SU-DHL-6 (cell line): ENCODE measurements at regions not wholly inside any gene's neighbourhood (a gene's known extent, or its start where the extent isn't known, plus 50 kb on each side); places are given as distances from the start of the nearest gene placed in this dataset.

Source experiments
- EZH2phosphoT487 ChIP-seq: fragments of 200-600 bp; sonication (generic), shearing (Covaris generic); conservative IDR thresholded peaks from 2 replicates; pipeline ENCODE4 v1.6.1; 2018; ENCODE audit warnings: mild to moderate bottlenecking, antibody characterized with exemption, low read length, moderate library complexity, mixed read lengths
- TF ChIP-seq, protein P1 (sequence below): fragments of 200-600 bp; sonication (generic); IDR thresholded peaks from one replicate; pipeline ENCODE4 v1.5.1; 2017; ENCODE audit warnings: antibody characterized with exemption, mild to moderate bottlenecking, low read length, moderate library complexity; ENCODE audit not compliant: insufficient read depth, poor library complexity, severe bottlenecking

GRCh38 chr1:39147099-39148025 is 57.1 kb upstream of the MACF1 start:
- TF ChIP-seq, protein P1, sequence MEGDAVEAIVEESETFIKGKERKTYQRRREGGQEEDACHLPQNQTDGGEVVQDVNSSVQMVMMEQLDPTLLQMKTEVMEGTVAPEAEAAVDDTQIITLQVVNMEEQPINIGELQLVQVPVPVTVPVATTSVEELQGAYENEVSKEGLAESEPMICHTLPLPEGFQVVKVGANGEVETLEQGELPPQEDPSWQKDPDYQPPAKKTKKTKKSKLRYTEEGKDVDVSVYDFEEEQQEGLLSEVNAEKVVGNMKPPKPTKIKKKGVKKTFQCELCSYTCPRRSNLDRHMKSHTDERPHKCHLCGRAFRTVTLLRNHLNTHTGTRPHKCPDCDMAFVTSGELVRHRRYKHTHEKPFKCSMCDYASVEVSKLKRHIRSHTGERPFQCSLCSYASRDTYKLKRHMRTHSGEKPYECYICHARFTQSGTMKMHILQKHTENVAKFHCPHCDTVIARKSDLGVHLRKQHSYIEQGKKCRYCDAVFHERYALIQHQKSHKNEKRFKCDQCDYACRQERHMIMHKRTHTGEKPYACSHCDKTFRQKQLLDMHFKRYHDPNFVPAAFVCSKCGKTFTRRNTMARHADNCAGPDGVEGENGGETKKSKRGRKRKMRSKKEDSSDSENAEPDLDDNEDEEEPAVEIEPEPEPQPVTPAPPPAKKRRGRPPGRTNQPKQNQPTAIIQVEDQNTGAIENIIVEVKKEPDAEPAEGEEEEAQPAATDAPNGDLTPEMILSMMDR = no peak
- no peak for TF ChIP-seq EZH2phosphoT487
